ENCODE measurements at regions not wholly inside any gene's neighbourhood (a gene's known extent, or its start where the extent isn't known, plus 50 kb on each side); places are given as distances from the start of the nearest gene placed in this dataset.
A peak's percentile ranks its signal among the peaks of the same experiment; 100 is the strongest.

- no peak for DNase-seq
Observed at GRCh38 chr7:85774986-85775385, 588.1 kb upstream of the SEMA3D start.

GRCh38 chr7:85773116-85773728 is 586.4 kb upstream of the SEMA3D start:
- no peak for DNase-seq

- no peak for DNase-seq
Observed at GRCh38 chr7:85771516-85771915, 584.7 kb upstream of the SEMA3D start.

- DNase-seq = peak; percentile 28
Observed at GRCh38 chr7:85770332-85770731, 583.5 kb upstream of the SEMA3D start.

- DNase-seq = peak; percentile 92
Observed at GRCh38 chr7:85765698-85766298, 578.9 kb upstream of the SEMA3D start.

- peak; percentile 10 for DNase-seq
Observed at GRCh38 chr7:85764034-85764433, 577.2 kb upstream of the SEMA3D start.

- DNase-seq = no peak
Observed at GRCh38 chr7:85757348-85757747, 570.5 kb upstream of the SEMA3D start.

- peak; percentile 63 for DNase-seq
Observed at GRCh38 chr7:85750454-85750949, 563.6 kb upstream of the SEMA3D start.

GRCh38 chr7:85749696-85750453 is 563.0 kb upstream of the SEMA3D start:
- peak; percentile 6 for DNase-seq

GRCh38 chr7:85748861-85749260 is 562.0 kb upstream of the SEMA3D start:
- no peak for DNase-seq

GRCh38 chr7:85737426-85737825 is 550.6 kb upstream of the SEMA3D start:
- peak; percentile 14 for DNase-seq

- no peak for DNase-seq
Observed at GRCh38 chr7:85736085-85736484, 549.2 kb upstream of the SEMA3D start.

GRCh38 chr7:85734823-85735222 is 548.0 kb upstream of the SEMA3D start:
- DNase-seq = peak; percentile 62

GRCh38 chr7:85733169-85733915 is 546.5 kb upstream of the SEMA3D start:
- no peak for DNase-seq

GRCh38 chr7:85730012-85730411 is 543.2 kb upstream of the SEMA3D start:
- peak; percentile 69 for DNase-seq

- no peak for DNase-seq
Observed at GRCh38 chr7:85725026-85725425, 538.2 kb upstream of the SEMA3D start.

- peak; percentile 10 for DNase-seq
Observed at GRCh38 chr7:85719981-85720953, 533.4 kb upstream of the SEMA3D start.

- DNase-seq = no peak
Observed at GRCh38 chr7:85716353-85716752, 529.5 kb upstream of the SEMA3D start.

- no peak for DNase-seq
Observed at GRCh38 chr7:85714951-85715350, 528.1 kb upstream of the SEMA3D start.

- DNase-seq = no peak
Observed at GRCh38 chr7:85714043-85714578, 527.3 kb upstream of the SEMA3D start.

GRCh38 chr7:85713171-85713570 is 526.3 kb upstream of the SEMA3D start:
- no peak for DNase-seq

GRCh38 chr7:85711894-85712293 is 525.0 kb upstream of the SEMA3D start:
- DNase-seq = no peak
